GM12878 (cell line): ENCODE measurements at regions not wholly inside any gene's neighbourhood (a gene's known extent, or its start where the extent isn't known, plus 50 kb on each side); places are given as distances from the start of the nearest gene placed in this dataset.

ENCODE experiments used
- ATAC-seq: fragments of 200-7000 bp; cut with Tn5 transposase; 3 replicates; pipeline ENCODE4 v1.9.1; 2020; ENCODE audit warnings: mild to moderate bottlenecking, moderate library complexity
- BruUV-seq: library from RNA; stranded (reverse); fragments of 400-500 nt; replicated peaks from 2 replicates; lab custom pipeline; 2021; lab: Mats Ljungman, UMichigan
- CTCF ChIA-PET: fragments of 300-600 bp; sonication (Branson Sonifier 250); formaldehyde crosslinking; extraction: SDS; loops from one replicate; lab custom pipeline; 2021; ENCODE audit warnings: inconsistent platforms; lab: Yijun Ruan, JAX
- POLR2A ChIA-PET: fragments of 350-600 bp; formaldehyde crosslinking; extraction: SDS; loops from one replicate; lab custom pipeline; 2021; ENCODE audit warnings: inconsistent platforms; lab: Charles Lee
- RAD21 ChIA-PET: fragments of 300-600 bp; sonication (Branson Sonifier 250); formaldehyde crosslinking; loops from one replicate; lab custom pipeline; 2023; ENCODE audit warnings: antibody characterized with exemption; ENCODE audit not compliant: unreplicated experiment; lab: Charles Lee
- SMC1A ChIA-PET: fragments of 300-600 bp; sonication (Branson Sonifier 250); formaldehyde crosslinking; loops from one replicate; lab custom pipeline; 2023; ENCODE audit not compliant: unreplicated experiment, uncharacterized antibody; lab: Charles Lee
- DNase-seq: peaks from one replicate; pipeline ENCODE4 v3.0.0-alpha.2; 2011; ENCODE audit warnings: low read depth, low spot score
- FAIRE-seq: peaks from 3 replicates; lab custom pipeline; 2011; peaks lifted over from hg19 to GRCh38; lab: Jason Lieb, UNC
- H2AFZ ChIP-seq: 2 replicates; pipeline ENCODE4 v1.6.0; 2011; ENCODE audit warnings: low read depth, low read length, control low read depth; ENCODE audit not compliant: control insufficient read depth
- H3K27ac ChIP-seq: 2 replicates; pipeline ENCODE4 v1.5.1; 2011; ENCODE audit warnings: control low read depth; ENCODE audit not compliant: control insufficient read depth, insufficient read depth
- H3K27me3 ChIP-seq, 2 experiments: replicated peaks in 1 of 2; 2 replicates each; pipeline versions ENCODE4 v1.6.0 to v1.6.1; 2011; ENCODE audit warnings: low read length in 1 of 2; ENCODE audit not compliant: control insufficient read depth in 2 of 2, insufficient read depth in 2 of 2
- H3K36me3 ChIP-seq, 2 experiments: 2 replicates each; pipeline ENCODE4 v1.5.1; 2011; ENCODE audit warnings: low read length in 1 of 2; ENCODE audit not compliant: control insufficient read depth in 2 of 2, insufficient read depth in 2 of 2
- H3K4me1 ChIP-seq: 2 replicates; pipeline ENCODE4 v1.6.1; 2011; ENCODE audit warnings: mild to moderate bottlenecking, low read length, moderate library complexity, mixed read lengths; ENCODE audit not compliant: control insufficient read depth, insufficient read depth
- H3K4me2 ChIP-seq: 2 replicates; pipeline ENCODE4 v1.6.0; 2011; ENCODE audit warnings: control low read depth; ENCODE audit not compliant: control insufficient read depth, insufficient read depth
- H3K4me3 ChIP-seq: fragments of 200-600 bp; sonication (generic); 2 replicates; pipeline ENCODE4 v1.5.1; 2016
- H3K79me2 ChIP-seq: 2 replicates; pipeline ENCODE4 v1.6.0; 2011; ENCODE audit warnings: low read length; ENCODE audit not compliant: control insufficient read depth, insufficient read depth
- H3K9ac ChIP-seq: 2 replicates; pipeline ENCODE4 v1.8.0; 2011; ENCODE audit warnings: low read length, control low read depth, mixed read lengths; ENCODE audit not compliant: control insufficient read depth, insufficient read depth
- H3K9me3 ChIP-seq: replicated peaks from 3 replicates; pipeline ENCODE4 v1.5.1; 2011; ENCODE audit warnings: mild to moderate bottlenecking, low read length; ENCODE audit not compliant: control insufficient read depth, insufficient read depth
- H4K20me1 ChIP-seq: 2 replicates; pipeline ENCODE4 v1.6.0; 2011; ENCODE audit not compliant: control insufficient read depth, insufficient read depth
- CBFB ChIP-seq: IDR thresholded peaks from 2 replicates; pipeline ENCODE4 v1.6.1; 2016; ENCODE audit warnings: antibody characterized with exemption, low read depth
- ESRRA ChIP-seq: IDR thresholded peaks from 2 replicates; pipeline ENCODE4 v1.6.1; 2012; ENCODE audit warnings: mild to moderate bottlenecking, low read length, improper control_type of control experiment
- FOS ChIP-seq: IDR thresholded peaks from 3 replicates; pipeline ENCODE4 v1.6.1; 2011; ENCODE audit warnings: borderline replicate concordance; ENCODE audit not compliant: insufficient read length; ENCODE audit errors: extremely low read depth
- NFYB ChIP-seq: IDR thresholded peaks from 2 replicates; pipeline ENCODE4 v1.6.1; 2011; ENCODE audit warnings: low read depth, mild to moderate bottlenecking, low read length, improper control_type of control experiment, moderate library complexity; ENCODE audit not compliant: insufficient read depth
- RAD51 ChIP-seq: fragments of 450-650 bp; IDR thresholded peaks from 2 replicates; pipeline ENCODE4 v1.6.1; 2016; ENCODE audit warnings: moderate library complexity, mild to moderate bottlenecking, inconsistent platforms
- TAF1 ChIP-seq: IDR thresholded peaks from 2 replicates; pipeline ENCODE4 v1.6.1; 2011; ENCODE audit warnings: mild to moderate bottlenecking, low read depth, low read length, borderline replicate concordance
- ZNF207 ChIP-seq: fragments of 450-650 bp; IDR thresholded peaks from 2 replicates; pipeline ENCODE4 v1.6.1; 2014; ENCODE audit warnings: antibody characterized with exemption, mild to moderate bottlenecking, borderline replicate concordance
- ZNF384 ChIP-seq: IDR thresholded peaks from 2 replicates; pipeline ENCODE4 v1.6.1; 2012; ENCODE audit warnings: low read depth, mild to moderate bottlenecking, low read length, improper control_type of control experiment, borderline replicate concordance
- WGBS: methylation state at CpG from one replicate; pipeline ENCODE4 v1.1.6; 2016; ENCODE audit warnings: low lambda C conversion rate; ENCODE audit not compliant: insufficient replicate concordance, insufficient coverage; ENCODE audit errors: missing lambda C conversion rate; 5-methylcytosine and 5-hydroxymethylcytosine counted together
- in situ Hi-C: fragments of 300-500 bp; cut with MboI; formaldehyde crosslinking; loops from 9 replicates; pipeline ENCODE4 v1.14.3; 2018; ENCODE audit warnings: mixed read lengths
- intact Hi-C: fragments of 100-400 bp; cut with micrococcal nuclease; formaldehyde crosslinking; loops from one replicate; pipeline ENCODE4 v1.14.2; 2022; ENCODE audit not compliant: unreplicated experiment

GRCh38 chr1:18569811-18570545, 60.7 kb upstream of the PAX7 start:
- WGBS: 36% methylated on average over 19 of the region's 19 CpGs
- RAD21 ChIA-PET: no interaction called here
- intact Hi-C loops (no loop called here), in situ Hi-C loops (no loop called here)
- Histone ChIP-seq H2AFZ (no peak overlapping the region), H3K27ac (no peak overlapping the region), H3K9me3 (no peaks in the 10 kb centered on the region), H3K27me3 (no peaks in the 10 kb centered on the region; a peak in 1 of 4 replicates), H3K9ac (no peak overlapping the region), H3K4me2 (no peak overlapping the region), H4K20me1 (no peaks in the 10 kb centered on the region), H3K4me3 (no peak overlapping the region), H3K79me2 (no peaks in the 10 kb centered on the region), H3K36me3 (no peaks in the 10 kb centered on the region), H3K4me1 (no peaks in the 10 kb centered on the region)
- POLR2A ChIA-PET: no interaction called here
- no TSS peak for BruUV-seq
- SMC1A ChIA-PET: no interaction called here
- FAIRE-seq (no peak), ATAC-seq (no peak), DNase-seq (no peak)
- CTCF ChIA-PET: interaction anchor here (1.7 kb wide), 1 partner anchor 11 kb away, joined by 5 read pairs; no protein-coding TSS in a partner anchor
- TF ChIP-seq ZNF207 (no peak), RAD51 (no peak), NFYB (no peak), CBFB (no peak), FOS (no peak), ZNF384 (no peak), TAF1 (no peak), ESRRA (no peak)
